Stomach smooth muscle (tissue), 2 donors: ENCODE measurements at regions not wholly inside any gene's neighbourhood (a gene's known extent, or its start where the extent isn't known, plus 50 kb on each side); places are given as distances from the start of the nearest gene placed in this dataset.
"Not testable (repeated sequence)": the region's sequence is repeated elsewhere in the genome, so short reads cannot be mapped to it uniquely, and the experiment has no call there.

ENCODE experiments used
- H3K27ac ChIP-seq: one replicate; pipeline ENCODE4 v1.7.0; 2013; ENCODE audit warnings: mild to moderate bottlenecking, low read length, inconsistent platforms
- H3K27me3 ChIP-seq, 2 donors: one replicate each; pipeline ENCODE4 v1.7.0; 2013; ENCODE audit warnings: low read length in 2 of 2; ENCODE audit not compliant: insufficient read depth in 2 of 2, control insufficient read depth in 1 of 2
- H3K36me3 ChIP-seq, 2 donors: one replicate each; pipeline ENCODE4 v1.7.0; 2013; ENCODE audit warnings: low read length in 2 of 2; ENCODE audit not compliant: control insufficient read depth in 2 of 2, insufficient read depth in 2 of 2
- H3K4me1 ChIP-seq: one replicate; pipeline ENCODE4 v1.7.0; 2013; ENCODE audit warnings: low read length; ENCODE audit not compliant: control insufficient read depth, insufficient read depth
- H3K4me3 ChIP-seq, 2 donors: one replicate each; pipeline ENCODE4 v1.7.0; 2013; ENCODE audit warnings: low read length in 2 of 2
- H3K9ac ChIP-seq, 2 donors: one replicate each; pipeline ENCODE4 v1.7.0; 2013; ENCODE audit warnings: low read length in 2 of 2, mild to moderate bottlenecking in 1 of 2
- H3K9me3 ChIP-seq, 2 donors: one replicate each; pipeline ENCODE4 v1.7.0; 2013; ENCODE audit warnings: low read length in 2 of 2; ENCODE audit not compliant: control insufficient read depth in 2 of 2
- donor health status: healthy.
- donor health status: Pancreatic carcinoma.

DNA sequence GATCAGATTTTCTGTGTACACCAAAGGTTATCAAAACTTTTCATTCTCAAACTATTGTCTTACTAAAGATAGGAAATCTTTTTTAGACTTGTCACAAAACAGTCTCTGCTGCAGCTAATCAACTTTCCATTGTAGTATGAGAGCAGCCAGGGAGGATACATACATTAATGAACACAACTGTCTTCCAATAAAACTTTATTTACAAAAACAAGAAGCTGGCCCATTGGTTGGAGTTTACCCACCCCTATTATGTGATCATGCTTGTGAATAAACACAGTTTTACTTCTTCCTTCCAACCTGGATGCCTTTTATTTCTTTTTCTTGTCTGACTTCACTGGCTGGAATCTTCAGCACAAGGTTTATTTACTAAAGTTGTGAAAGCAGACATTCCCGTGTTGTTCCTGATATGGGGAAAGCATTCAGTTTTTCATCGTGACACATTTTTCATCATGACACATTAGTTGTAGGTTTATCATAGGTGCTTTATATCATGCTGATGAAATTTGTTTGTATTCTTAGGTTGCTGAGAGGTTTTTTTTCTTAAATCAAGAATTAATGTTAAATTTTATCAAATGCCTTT lies 98.5 kb upstream of the CDK13 start:
- H3K9me3 ChIP-seq, result no peaks in the 10 kb centered on the region
- H3K27me3 ChIP-seq, result no peaks in the 10 kb centered on the region
- H3K27ac ChIP-seq, result no peak overlapping the region
- H3K4me1 ChIP-seq, result no peaks in the 10 kb centered on the region
- no peak overlapping the region for H3K4me3 ChIP-seq
- H3K36me3 ChIP-seq, result no peaks in the 10 kb centered on the region
- no peak overlapping the region for H3K9ac ChIP-seq

GRCh38 chr7:39854616-39855324 lies 95.3 kb upstream of the CDK13 start:
- H3K9me3 ChIP-seq, H3K27me3 ChIP-seq, H3K36me3 ChIP-seq, H3K4me1 ChIP-seq, H3K27ac ChIP-seq, H3K9ac ChIP-seq: not testable (repeated sequence)
- peak overlapping the region; percentile 21 to 36 for H3K4me3 ChIP-seq

DNA sequence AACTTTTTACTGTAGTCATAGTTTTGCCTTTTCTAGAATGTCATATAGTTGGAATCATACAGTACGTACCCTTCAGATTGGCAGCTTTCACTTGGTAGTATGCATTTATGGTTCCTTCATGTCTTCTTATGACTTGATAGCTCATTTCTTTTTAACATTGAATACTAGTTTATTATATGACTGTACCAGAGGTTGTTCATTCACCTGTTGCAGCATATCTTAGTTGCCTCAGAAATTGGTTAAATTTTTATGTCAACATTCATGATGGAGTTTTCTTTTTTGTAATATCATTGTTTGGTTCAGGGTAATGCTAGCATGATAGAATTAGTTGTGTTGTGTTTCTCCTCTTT lies 94.8 kb upstream of the CDK13 start:
- H3K4me3 ChIP-seq, result peak overlapping the region; percentile 21 to 36
- no peak overlapping the region for H3K9ac ChIP-seq
- H3K27ac ChIP-seq, result no peak overlapping the region
- no peaks in the 10 kb centered on the region for H3K36me3 ChIP-seq
- no peaks in the 10 kb centered on the region for H3K27me3 ChIP-seq
- no peaks in the 10 kb centered on the region for H3K4me1 ChIP-seq
- no peaks in the 10 kb centered on the region for H3K9me3 ChIP-seq

DNA sequence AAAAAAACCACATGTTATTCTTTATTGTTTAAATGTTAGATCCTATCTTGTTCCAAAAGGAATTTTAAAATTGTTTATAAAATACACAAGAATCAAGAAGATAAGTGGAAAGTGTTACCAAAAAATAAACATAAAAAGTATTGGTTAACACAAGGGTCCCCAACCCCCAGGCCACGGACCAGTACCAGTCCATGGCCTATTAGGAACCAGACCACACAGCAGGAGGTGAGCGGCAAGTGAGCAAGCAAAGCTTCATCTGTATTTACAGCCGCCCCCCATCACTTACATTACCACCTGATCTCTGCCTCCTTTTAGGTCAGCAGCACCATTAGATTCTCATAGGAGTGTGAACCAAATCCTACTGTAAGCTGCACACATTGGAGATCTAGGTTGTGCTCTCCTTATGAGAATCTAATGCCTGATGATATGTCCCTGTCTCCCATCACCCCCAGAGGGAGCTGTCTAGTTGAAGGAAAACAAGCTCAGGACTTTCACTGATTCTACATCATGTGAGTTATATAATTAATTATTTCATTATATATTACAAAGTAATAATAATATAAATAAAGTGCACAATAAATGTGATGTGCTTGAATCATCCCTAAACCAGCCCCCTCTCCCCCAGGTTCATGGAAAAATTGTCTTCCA lies 86.3 kb upstream of the CDK13 start:
- not testable (repeated sequence) for H3K9ac ChIP-seq, H3K4me1 ChIP-seq, H3K4me3 ChIP-seq, H3K27ac ChIP-seq, H3K36me3 ChIP-seq, H3K9me3 ChIP-seq, H3K27me3 ChIP-seq

DNA sequence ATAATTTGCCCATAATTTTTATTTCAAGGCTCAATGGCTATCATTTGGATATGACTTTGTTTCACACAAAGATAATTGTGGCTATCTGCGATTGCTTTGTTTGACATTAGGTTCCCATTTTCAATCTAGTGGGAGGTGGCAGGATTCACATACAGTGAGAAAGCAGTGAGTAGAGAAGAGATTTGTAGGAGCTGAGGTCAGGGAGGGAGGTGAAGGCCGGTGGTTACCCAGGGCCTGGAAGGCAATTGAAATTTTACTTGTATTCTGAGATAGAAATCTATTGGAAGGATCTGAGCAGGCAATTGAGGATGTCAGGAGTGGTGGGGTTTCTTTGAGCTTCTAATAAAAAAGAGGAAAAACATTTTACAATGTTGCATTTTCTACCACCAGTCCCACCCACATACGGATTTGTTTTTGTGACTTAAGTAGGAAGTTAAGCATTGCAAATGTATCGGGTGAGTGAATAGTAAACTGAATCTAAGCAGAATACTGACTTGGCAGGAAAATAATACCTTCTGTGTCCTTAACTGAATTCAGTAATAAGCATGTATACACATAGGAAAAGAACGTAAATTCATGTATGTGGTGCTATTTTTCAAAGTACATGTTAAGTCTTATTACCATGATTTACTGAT lies 80.1 kb upstream of the CDK13 start:
- H3K36me3 ChIP-seq, H3K4me1 ChIP-seq, H3K27ac ChIP-seq, H3K9ac ChIP-seq, H3K4me3 ChIP-seq, H3K27me3 ChIP-seq, H3K9me3 ChIP-seq: not testable (repeated sequence)

DNA sequence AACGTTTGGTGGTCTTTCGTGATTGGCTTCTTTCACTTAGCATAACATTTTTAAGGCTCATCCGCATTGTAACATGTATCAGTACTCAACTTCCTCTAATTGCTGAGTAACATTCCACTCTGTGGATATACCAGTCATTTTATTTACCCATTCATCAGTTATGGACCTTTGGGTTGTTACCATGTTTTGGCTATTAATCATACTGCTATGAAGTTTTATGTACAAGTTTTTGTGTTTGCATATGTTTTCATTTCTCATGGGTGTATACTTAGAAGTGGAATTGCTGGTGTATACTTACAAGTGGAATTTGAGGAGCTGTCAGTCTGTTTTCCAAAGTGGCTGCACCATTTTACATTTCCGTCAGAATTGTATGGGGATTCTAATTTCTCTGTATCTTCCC lies 78.4 kb upstream of the CDK13 start:
- H3K27me3 ChIP-seq, H3K36me3 ChIP-seq, H3K9ac ChIP-seq, H3K27ac ChIP-seq, H3K4me3 ChIP-seq, H3K4me1 ChIP-seq, H3K9me3 ChIP-seq: not testable (repeated sequence)

DNA sequence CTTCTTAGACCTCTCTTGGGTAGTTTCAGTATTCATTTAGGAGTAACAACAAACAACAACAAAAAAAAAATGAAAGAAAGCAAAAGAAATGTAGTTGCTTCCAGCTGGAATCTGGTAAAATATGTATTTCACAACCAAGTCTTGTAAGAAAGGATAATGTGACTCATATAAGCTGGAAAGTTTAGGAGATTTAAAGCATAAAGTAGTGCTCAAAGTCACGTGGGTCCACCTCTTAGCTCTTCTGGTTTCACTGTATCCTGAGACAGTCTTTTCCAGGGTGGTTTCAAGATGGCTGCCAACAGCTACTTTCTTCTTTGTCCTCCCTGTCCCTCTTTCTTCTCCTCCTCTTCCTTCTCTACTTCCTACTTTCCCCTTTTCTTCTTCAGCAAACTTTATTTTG lies 69.5 kb upstream of the CDK13 start:
- peaks cover 8 to 10% of the 10 kb centered on the region in 2 donors for H3K9me3 ChIP-seq
- H3K4me3 ChIP-seq, result no peak overlapping the region
- no peaks in the 10 kb centered on the region for H3K36me3 ChIP-seq

GRCh38 chr7:39882148-39882784 lies 67.8 kb upstream of the CDK13 start:
- H3K9ac ChIP-seq, result no peak overlapping the region
- H3K27me3 ChIP-seq, result no peaks in the 10 kb centered on the region
- no peaks in the 10 kb centered on the region for H3K4me1 ChIP-seq
- H3K36me3 ChIP-seq, result no peaks in the 10 kb centered on the region
- no peak overlapping the region for H3K4me3 ChIP-seq
- H3K27ac ChIP-seq, result no peak overlapping the region
- H3K9me3 ChIP-seq, result peaks cover 8 to 10% of the 10 kb centered on the region in 2 donors

More for the DNA sequence above, 69.5 kb upstream of the CDK13 start:
- Histone ChIP-seq H3K4me1 (no peaks in the 10 kb centered on the region), H3K27ac (no peak overlapping the region), H3K27me3 (no peaks in the 10 kb centered on the region), H3K9ac (no peak overlapping the region)

GRCh38 chr7:39883812-39884390 lies 66.2 kb upstream of the CDK13 start:
- no peaks in the 10 kb centered on the region for H3K36me3 ChIP-seq
- no peaks in the 10 kb centered on the region for H3K4me1 ChIP-seq
- no peaks in the 10 kb centered on the region for H3K27me3 ChIP-seq
- H3K9me3 ChIP-seq, result peaks cover 8 to 10% of the 10 kb centered on the region in 2 donors
- no peak overlapping the region for H3K9ac ChIP-seq
- no peak overlapping the region for H3K27ac ChIP-seq
- no peak overlapping the region for H3K4me3 ChIP-seq

DNA sequence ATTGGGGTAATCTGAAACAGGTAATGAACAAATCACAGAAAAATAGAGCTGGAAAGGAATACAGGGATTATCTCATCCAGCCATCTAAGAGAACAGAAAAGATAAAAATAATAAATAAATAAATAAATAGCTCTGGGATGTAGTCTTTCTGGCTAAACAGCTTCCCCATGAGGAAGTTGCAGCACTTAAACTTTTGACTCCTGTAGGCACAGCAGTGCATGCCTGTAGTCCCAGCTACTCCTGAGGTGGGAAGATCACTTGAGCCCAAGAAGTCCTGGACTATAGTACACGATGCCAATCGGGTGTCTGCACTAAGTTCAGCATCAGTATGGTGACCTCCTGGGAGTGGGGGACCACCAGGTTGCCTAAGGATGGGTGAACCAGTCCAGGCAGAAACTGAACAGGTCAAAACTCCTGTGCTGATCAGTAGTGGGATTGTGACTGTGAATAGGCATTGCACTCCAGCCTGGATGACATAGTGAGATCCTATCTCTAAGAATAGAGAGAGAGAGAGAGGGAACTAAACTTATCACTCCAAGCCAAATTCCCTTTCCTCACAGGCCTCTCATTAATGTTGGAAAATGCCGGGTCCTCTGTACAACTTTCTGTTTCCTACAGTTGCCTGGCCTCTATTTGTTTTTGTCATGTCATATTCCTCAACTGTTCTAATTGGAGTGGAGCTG lies 61.7 kb upstream of the CDK13 start:
- H3K9me3 ChIP-seq, result no peaks in the 10 kb centered on the region
- no peak overlapping the region for H3K9ac ChIP-seq
- no peaks in the 10 kb centered on the region for H3K36me3 ChIP-seq
- H3K27me3 ChIP-seq, result peaks cover 0 to 5% of the 10 kb centered on the region in 2 donors
- no peaks in the 10 kb centered on the region for H3K4me1 ChIP-seq
- no peak overlapping the region for H3K27ac ChIP-seq
- H3K4me3 ChIP-seq, result no peak overlapping the region
